Occipital lobe (tissue), 1 donor: ENCODE measurements at regions not wholly inside any gene's neighbourhood (a gene's known extent, or its start where the extent isn't known, plus 50 kb on each side); places are given as distances from the start of the nearest gene placed in this dataset.
A peak's percentile ranks its signal among the peaks of the same experiment; 100 is the strongest.

ENCODE experiments used
- DNase-seq: peaks from one replicate; lab custom pipeline; 2025; lab: John Stamatoyannopoulos, UW

- no peak for DNase-seq
These were observed 644.6 kb upstream of the RAB6C start for GRCh38 chr2:129334696-129335410.

- DNase-seq = no peak
These were observed 643.2 kb upstream of the RAB6C start for GRCh38 chr2:129336276-129336675.

GRCh38 chr2:129337076-129337475, 642.4 kb upstream of the RAB6C start:
- no peak for DNase-seq

- no peak for DNase-seq
These were observed 633.9 kb upstream of the RAB6C start for GRCh38 chr2:129345540-129345939.

- DNase-seq = no peak
These were observed 631.8 kb upstream of the RAB6C start for GRCh38 chr2:129347486-129348217.

GRCh38 chr2:129354631-129355030, 624.8 kb upstream of the RAB6C start:
- no peak for DNase-seq

GRCh38 chr2:129361688-129362087, 617.8 kb upstream of the RAB6C start:
- no peak for DNase-seq

- no peak for DNase-seq
These were observed 613.2 kb upstream of the RAB6C start for GRCh38 chr2:129366263-129366662.

GRCh38 chr2:129367107-129367506, 612.4 kb upstream of the RAB6C start:
- DNase-seq = no peak

- no peak for DNase-seq
These were observed 610.0 kb upstream of the RAB6C start for GRCh38 chr2:129369437-129369836.

- no peak for DNase-seq
These were observed 605.0 kb upstream of the RAB6C start for GRCh38 chr2:129374452-129374851.

GRCh38 chr2:129375632-129376425, 603.6 kb upstream of the RAB6C start:
- peak; percentile 66 for DNase-seq

GRCh38 chr2:129376426-129377077, 602.9 kb upstream of the RAB6C start:
- DNase-seq = no peak

- no peak for DNase-seq
These were observed 602.4 kb upstream of the RAB6C start for GRCh38 chr2:129377078-129377469.

GRCh38 chr2:129378186-129378585, 601.3 kb upstream of the RAB6C start:
- no peak for DNase-seq

- no peak for DNase-seq
These were observed 600.1 kb upstream of the RAB6C start for GRCh38 chr2:129379411-129379810.

GRCh38 chr2:129381789-129382188, 597.7 kb upstream of the RAB6C start:
- no peak for DNase-seq

GRCh38 chr2:129388870-129389269, 590.6 kb upstream of the RAB6C start:
- DNase-seq = no peak

GRCh38 chr2:129393816-129394215, 585.6 kb upstream of the RAB6C start:
- DNase-seq = no peak

- DNase-seq = peak; percentile 28
These were observed 582.4 kb upstream of the RAB6C start for GRCh38 chr2:129396980-129397599.

- peak; percentile 5 for DNase-seq
These were observed 578.6 kb upstream of the RAB6C start for GRCh38 chr2:129400826-129401225.
